HG03354 (cell line): ENCODE measurements at regions not wholly inside any gene's neighbourhood (a gene's known extent, or its start where the extent isn't known, plus 50 kb on each side); places are given as distances from the start of the nearest gene placed in this dataset.
"Not testable (repeated sequence)": the region's sequence is repeated elsewhere in the genome, so short reads cannot be mapped to it uniquely, and the experiment has no call there.

Source experiments
- ATAC-seq: cut with Tn5 transposase; IDR thresholded peaks from one replicate; pipeline ENCODE4 v1.9.1; 2021; ENCODE audit warnings: mild to moderate bottlenecking; ENCODE audit not compliant: unreplicated experiment, poor library complexity, severe bottlenecking

DNA sequence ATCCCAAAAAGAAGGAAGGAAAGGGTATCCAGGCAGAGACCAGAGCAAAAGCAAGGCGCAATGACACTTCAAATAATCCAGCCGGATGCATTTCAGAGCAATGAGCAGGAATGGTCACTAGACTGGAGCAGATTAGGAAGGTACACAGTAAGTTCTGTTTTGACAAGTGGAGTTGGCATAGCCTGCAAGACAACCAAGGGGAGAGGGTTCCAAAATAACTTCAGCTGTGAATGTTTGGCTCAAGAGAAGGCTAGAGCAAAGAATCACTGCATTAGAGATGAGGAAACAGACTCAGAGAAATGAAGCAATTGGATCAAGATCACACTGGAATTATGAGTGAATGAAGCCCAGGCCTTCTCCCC is 90.0 kb upstream of the EGFL6 start:
- ATAC-seq = no peak

DNA sequence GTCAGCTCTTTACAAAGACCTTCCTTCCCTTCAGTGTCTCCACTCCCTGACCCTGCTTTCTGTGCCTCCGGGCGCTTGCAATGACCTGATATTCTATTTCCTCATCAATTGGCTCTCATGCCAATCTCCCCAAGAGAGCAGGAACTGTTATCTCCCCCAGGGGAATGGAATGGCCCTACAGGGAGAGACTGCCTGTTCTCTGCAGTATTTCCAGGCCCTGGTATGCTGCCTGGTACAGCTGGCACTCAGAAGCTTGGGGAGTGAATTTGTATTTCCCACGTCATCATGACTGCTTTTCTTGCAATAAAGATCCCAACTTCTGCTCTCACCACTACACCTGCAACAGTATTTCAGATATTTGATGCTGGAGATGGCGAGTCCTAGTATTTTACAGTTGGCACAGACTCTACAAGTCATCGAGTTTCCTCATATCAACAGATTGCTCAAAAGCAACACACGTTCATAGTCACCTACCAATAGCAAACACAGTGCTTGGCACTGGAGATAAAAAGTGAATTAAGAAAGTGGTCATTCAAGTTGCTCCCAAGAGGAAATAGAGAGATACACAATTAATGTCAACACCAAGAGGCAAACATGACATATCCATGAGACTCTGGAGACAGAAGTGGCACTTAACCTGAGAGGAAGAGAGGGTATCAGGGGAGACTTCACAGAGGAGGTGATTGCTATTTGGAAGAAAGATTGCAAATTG is 90.5 kb upstream of the EGFL6 start:
- no peak for ATAC-seq

DNA sequence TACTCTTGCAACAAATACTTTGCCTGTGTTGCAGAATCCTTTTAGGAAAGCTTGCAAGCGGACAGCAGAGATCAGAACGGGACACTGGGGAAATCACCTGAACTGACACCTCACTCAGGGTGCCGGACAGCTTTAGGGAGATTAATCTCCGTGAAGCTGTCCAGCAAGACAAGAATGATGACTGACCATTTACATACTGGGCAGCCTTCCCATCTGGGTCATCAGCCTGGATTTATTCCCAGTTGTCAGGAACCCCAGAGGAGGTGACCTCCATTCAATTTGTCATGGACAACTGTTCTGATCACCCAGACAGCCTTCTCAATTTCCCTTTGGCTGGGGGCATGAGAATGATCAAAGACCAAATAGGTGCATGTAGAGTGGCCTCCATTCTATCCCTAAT is 93.0 kb upstream of the EGFL6 start:
- no peak for ATAC-seq

DNA sequence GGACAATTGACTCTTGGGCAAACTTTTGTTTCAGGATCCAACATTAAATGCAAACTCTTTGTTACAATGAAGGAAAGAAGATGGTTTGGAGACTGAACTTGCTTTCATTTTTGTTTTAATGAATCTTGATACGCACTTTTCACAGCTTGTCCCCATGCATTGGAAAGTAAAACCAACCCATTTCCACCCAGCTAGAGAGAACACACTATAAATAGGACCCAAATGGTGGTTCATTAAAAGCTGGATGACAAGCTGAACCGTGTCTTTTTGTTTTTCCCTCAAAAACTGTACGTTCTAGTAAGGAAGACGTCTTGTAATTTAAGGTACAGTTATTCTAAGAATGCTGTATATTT is 95.3 kb upstream of the EGFL6 start:
- ATAC-seq = peak; percentile 58

DNA sequence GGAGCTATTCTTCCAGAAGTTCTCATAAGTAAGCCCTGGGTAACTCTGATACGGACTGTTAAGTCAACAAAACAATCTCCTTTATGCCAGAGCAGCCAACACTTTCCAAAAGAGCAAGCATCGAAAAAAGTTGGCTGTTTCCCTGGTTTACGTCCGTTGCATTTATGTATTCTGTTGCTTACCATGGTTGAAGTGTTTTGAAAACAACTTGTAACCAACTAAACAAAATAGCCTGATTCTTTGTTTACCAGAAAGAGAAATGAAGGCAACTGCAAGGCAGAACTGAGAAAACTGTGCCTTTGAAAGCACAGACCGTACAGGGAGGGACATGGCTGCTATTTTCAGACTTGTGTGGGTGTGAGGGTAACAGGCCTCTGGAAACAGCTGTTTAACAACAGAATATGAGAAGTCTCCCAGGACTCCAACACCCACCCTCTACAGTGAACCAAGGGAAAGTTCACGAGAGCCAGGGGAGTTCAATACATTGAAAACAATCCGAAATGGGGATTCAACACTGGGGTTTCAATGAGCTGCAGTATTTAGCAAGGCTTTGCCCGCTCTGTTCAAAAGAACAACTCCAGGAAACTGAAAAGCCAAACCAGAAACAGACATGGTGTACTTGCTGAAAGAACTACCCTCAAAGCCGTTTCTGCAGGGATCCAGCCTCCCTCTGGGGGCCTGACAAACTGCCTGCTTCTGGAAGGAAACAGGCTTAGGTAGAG is 95.8 kb upstream of the EGFL6 start:
- peak; percentile 79 for ATAC-seq

DNA sequence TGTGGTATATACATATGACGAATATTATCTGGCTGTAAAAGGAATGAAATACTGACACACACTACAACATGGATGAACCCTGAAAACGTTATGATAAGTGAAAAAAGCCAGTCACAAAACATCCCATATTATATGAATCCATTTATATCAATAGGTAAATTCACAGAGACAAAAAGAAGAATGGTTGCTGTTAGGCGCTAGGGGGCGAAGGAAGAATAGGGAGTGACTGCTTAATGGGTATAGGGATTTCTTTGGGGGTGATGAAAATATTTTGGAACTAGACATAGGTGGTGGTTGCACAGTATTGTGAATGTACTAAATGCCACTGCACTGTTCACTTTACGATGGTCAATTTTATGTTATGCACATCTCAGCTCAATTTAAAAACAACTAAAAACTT is 96.4 kb upstream of the EGFL6 start:
- no peak for ATAC-seq

DNA sequence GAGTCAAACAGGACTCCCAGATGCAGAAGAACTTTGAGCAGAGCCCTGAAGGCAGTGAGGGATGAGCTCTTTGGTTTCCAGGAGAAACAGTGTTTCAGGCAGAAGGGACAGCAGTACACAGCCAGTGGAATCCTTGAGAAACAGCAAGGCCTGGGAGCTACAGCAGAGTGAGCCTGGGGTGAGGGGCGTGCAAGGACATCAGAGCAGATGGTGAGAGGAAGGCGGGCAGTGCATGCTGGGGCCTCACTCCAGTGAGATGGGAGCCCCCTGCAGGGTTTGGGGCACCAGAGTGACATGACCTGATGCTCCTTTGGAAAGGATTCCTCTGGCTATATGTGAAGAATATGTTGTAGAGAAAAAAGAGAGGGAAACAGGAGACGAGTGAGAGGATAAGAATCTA is 98.1 kb upstream of the EGFL6 start:
- ATAC-seq = no peak

DNA sequence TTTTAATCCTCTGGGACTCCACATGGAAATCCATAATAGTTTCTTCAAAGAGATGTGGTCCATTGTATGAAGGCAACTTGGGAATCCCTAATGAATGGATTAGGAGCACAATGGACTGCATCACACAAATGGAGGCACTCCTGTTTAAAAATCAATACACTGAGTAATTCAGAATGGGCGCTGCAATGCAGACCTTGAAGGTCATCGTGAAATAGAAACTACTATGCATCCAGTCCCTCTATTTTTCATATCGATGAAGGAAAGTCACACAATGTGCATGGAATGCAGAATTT is 98.8 kb upstream of the EGFL6 start:
- no peak for ATAC-seq

DNA sequence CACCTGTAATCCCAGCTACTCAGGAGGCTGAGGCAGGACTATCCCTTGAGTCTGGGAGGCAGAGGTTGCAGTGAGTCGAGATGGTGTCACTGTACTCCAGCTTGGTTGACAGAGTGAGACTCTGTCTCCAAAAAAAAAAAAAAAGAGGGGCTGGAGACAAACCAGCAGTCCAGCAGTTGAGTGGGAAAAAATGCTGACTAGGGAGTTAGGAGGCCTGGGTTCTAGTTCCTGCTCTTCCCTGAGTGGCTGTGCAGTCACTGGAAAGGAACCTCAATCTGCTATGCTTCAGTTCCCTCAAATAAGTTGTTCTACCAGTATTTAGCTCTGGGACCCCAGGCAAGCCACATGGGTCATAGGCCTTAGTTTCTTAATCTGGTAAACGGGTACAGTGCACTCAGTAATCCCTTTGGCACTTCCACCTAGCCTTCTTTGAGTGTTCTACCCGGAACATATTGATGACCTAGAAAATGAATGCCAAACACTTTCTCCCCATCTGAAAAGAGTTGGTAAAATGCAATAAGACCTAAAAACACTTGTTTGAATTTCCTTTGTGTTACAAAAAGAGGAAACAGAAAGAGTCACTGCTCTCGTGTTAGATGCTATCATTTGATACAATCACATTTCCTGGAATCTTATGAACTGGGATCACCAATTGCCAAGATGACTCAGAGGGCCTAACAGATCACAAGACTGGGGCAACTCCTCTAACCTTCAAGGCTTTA is 99.3 kb upstream of the EGFL6 start:
- ATAC-seq = no peak

DNA sequence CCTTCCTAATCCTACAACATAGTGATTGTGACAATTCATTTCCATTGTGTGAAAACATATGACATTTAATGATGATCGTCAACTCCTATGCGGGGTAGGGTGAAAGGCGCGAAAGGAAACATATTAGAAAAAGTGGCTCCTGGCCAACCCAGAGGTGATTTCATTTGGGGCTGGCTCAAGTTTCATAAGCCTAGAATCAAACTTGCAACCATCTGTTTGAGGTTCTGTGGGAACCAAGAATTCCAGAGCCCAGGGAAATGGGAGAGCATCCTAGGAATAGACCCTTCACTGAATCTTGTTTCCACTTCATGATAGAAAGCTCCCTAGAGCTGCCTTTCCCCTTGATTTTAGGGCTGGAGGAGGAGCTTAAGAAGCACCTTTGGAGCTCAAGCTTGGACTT is 101.3 kb upstream of the EGFL6 start:
- ATAC-seq = no peak

DNA sequence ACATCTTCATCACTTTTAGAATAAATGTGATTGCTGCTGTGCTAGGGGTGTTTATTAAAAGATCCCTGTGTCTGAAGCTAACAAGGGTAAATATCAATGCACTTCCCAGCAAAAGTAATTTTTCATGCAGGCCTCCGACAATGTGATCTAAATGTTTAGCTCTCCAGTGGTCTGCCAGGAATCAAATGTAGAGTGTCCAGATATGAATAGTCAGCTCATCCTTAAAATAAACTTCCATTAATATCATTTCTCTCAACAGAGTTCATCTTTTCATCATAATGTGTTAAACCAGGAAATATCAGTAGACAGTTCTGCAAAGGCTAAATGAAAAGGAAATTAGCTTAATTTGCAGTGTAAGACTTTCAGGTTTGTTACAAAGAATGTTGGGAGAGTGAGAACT is 102.2 kb upstream of the EGFL6 start:
- ATAC-seq = no peak

DNA sequence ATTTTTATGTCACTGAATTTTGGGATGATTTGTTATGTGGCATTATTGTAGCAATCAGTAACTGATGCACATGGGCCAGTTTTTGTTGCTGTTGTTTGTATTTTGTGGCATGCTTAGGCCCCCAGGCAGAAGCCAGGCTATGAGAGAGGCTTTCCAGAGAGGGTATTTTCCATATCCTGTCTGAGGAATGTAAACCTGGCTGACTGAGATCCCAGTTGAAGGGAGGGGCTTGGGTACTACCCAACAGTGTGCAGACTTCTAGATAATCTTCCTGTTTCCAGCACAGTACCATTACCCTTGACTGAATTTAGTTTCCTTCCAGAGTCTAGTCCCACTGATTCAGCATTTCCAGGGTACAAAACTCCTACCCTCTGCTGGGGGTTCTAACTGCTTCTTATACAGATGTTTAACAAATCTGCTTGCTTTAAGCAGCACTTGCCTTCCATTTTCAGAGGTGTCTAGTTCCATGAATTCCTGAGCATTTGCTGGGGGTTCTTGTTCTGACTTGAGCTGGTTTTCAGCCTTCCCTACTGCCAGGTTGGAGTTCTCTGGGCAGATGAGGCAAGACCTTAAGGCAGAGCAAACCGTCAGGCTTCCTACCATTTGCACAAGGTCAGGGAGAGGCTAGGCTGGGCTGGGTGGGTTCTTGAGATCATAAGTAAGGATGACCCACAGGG is 104.7 kb upstream of the EGFL6 start:
- ATAC-seq = no peak

DNA sequence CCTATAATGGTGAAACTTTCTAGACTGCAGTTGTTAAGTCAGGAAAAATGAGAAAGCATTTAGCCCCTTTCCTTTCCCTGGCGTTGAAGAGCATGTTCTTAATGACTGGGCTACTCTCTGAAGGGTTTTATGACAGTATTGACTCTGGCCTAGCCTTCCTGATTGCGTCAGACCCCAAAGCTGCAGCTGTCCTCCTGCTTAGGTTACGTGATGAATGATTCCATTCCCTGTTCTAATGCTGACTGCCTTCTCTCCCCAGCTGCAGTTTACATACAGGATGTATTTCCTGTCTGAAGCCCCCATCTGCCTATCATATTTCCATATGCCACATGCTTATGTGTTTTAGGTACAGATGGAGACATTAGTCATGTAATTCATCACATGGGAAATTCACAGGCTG is 105.8 kb upstream of the EGFL6 start:
- ATAC-seq = no peak

DNA sequence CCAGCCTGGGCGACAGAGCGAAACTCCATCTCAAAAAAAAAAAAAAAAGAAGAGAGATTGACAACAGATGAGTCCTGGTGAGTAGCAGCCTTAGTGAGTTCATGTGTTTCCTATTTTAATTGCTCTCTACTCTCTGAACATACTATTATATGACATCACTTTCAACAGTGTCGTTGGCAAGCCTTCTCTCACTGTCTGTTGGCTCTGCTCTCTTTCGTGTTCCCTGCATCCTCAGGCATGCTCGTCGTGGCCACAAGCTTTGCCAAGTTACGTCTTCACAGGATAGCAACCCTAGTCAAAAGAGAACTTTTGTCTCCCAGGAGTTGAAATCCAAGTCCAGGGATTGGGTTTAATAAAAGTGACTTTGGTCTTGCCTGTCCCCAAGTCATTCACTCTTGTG is 117.1 kb upstream of the EGFL6 start:
- ATAC-seq = no peak

DNA sequence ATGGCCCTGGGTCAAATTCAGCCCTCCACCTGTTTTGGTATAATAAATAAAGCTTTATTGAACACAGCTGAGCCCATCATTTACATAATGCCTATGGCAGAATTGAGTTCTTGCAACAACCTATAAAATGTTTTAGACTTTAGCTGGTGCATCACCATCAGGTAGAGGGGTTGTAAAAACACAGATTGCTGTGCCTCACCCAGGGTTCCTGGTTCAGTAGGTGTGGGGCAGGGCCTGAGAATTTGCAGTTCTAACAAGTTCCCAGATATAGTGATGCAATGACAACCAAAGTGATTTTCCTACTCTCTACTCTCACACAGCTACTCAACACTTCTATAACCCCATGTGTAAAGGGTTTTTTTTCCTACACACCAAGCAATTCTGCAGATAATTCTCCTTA is 120.0 kb upstream of the EGFL6 start:
- no peak for ATAC-seq

DNA sequence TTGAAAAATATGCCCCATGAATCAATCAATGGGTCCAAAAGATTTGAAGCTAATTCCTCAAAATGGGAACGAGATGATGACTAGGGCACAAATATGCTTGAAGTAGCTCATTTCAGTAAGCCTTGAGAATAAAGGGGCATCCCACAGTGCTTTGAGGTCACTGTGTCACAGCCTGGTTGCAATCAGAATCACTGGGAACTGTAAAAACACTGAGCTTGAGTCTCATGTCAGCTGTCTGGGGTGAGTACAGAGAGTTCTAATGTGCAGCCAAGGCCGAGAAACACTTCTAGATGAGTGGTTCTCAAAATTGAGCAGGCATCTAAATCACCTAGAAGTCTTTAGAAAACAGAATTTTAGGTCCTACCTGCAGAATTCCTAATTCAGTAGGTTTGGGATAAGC is 120.5 kb upstream of the EGFL6 start:
- no peak for ATAC-seq

DNA sequence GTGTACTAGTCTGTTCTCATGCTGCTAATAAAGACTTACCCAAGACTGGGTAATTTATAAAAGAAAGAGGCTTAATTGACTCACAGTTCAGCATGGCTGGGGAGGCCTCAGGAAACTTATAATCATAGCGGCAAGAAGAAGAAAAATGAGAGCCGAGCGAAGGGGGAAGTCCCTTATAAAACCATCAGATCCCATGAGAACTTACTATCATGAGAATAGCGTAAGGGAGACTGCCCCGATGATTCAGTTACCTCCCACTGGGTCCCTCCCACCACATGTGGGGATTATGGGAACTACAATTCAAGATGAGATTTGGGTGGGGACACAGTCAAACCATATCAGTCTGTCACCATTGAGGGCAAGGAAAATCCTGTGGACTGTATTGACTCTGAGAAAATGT is 121.8 kb upstream of the ATXN3L start:
- not testable (repeated sequence) for ATAC-seq

DNA sequence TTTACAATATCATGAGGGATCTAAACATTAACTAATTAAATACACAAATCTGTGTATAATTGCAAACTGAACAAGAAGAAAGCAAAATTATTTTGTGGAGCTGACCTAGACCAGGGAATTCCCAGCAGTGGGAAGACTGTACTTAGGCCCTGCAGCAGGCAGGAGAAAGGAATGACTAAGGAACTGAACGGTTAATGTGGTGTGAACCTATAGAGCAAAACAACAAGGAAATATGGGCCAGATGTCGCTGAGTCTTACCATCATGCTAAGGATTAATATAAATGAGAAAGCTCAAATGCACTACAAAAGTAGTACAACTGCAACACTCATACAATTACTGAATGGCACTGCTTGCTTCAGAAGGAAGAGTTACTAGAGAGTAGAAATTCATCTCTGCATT is 120.3 kb upstream of the ATXN3L start:
- ATAC-seq = no peak

DNA sequence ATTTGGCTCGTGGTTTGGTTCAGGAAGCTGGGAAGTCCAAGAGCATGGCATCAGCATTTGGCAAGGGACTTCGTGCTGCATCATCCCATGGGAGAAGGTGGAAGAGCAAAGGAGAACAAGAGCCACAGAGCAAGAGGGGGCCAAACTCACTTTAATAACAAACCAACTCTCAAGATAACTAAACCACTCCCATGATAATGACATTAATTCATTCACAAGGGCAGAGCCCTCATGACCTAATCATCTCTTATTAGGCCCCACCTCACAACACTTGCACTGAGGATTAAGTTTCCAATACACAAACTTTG is 113.4 kb upstream of the ATXN3L start:
- ATAC-seq = no peak

DNA sequence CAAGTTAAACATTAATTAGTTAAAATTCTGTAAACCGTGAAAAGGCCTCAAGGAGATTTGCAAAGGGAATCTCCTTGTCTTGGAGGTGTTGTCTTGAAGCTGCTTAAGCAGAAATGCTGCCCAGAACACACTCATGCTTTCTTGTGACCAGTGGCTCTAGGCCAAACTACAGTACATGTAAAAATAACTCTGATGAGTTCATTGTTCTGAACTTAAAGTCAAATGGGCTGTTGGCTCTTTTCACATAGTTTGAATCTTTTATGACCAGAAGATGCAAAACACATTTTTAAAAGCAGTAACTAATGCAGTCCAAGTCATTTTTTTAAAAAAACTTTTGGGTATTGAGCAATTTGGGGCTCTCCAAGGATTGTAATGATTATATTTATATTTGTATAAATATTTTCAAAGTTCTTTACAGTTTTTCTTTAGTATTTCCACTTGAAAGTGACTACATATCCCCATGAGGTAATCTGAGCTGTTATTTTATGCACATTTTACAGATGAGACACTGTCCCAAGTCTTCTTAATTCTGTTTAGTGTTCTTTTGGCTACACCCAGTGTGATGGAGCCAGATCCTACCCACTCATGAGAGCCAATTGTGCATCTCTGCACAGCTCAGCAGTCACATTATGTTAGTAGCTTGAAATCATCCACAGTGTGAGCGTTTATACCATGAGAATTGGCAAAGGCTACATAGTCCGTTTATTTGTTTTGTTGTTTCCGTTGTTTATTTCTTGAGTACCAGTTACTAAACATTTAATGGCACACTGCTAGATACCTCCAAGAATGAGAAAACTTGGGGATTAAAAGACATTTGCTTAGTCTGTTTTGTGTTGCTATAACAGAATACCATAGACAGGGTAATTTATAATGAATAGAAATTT is 112.8 kb upstream of the ATXN3L start:
- no peak for ATAC-seq
